ENCODE measurements at regions not wholly inside any gene's neighbourhood (a gene's known extent, or its start where the extent isn't known, plus 50 kb on each side); places are given as distances from the start of the nearest gene placed in this dataset.

DNA sequence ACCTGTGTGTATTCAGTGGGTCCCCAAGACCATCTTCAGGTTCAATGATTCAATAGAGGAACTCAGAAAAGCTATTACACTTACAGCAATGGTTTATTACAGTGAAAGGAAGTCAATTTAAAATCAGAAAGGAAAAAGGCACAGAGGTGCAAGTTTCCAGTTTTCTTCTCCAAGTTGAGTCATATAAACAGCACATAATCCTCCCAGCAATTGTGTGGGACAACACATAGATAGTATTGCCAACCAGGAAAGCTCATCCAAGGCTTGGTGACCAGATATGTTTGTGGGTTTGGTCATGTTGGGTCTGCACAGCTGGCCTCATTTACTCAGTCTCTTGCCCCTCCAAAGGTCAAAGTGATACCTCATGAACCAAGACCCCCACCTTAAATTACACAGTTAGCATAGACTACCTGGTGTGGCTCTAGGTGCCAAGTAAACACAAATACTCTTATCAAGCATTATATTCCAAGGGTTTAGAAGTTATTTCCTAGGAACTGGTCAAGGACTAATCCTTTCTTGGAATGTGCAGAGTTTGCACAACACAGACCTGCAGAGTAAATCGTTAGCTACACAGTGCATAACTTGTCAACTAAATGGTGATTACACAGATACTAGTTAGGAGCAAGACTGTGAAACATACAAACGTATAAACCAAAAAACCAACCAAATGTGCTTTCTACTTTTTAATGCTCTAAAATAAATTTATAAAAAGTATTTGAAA, 777.3 kb downstream of the PCDH18 start:
- no peak for TF ChIP-seq CTCF (IDR thresholded peaks at IDR 0.05; ENCODE audit: insufficient read depth, low read length, poor library complexity, severe bottlenecking)
- no peak for TF ChIP-seq EZH2phosphoT487 (conservative IDR thresholded peaks at IDR 0.05; ENCODE audit: low read length)

Data from SU-DHL-6 (cell line).